Mucosa of descending colon (tissue), 3 donors: ENCODE measurements at regions not wholly inside any gene's neighbourhood (a gene's known extent, or its start where the extent isn't known, plus 50 kb on each side); places are given as distances from the start of the nearest gene placed in this dataset.

ENCODE experiments used
- ATAC-seq: fragments of 200-7000 bp; cut with Tn5 transposase; one replicate; pipeline ENCODE4 v1.9.1; 2020; ENCODE audit warnings: mild to moderate bottlenecking, moderate library complexity
- DNase-seq, 3 donors: peaks; one replicate each; pipeline ENCODE4 v3.0.0-alpha.2; 2020
- H3K36me3 ChIP-seq: fragments of 200-600 bp; one replicate; pipeline ENCODE4 v1.8.0; 2021; ENCODE audit warnings: low read depth, mild to moderate bottlenecking
- H3K4me1 ChIP-seq: fragments of 200-600 bp; one replicate; pipeline ENCODE4 v1.8.0; 2021; ENCODE audit warnings: low read depth, mild to moderate bottlenecking
- H3K4me3 ChIP-seq: fragments of 200-600 bp; one replicate; pipeline ENCODE4 v1.8.0; 2021; ENCODE audit warnings: mild to moderate bottlenecking
- H3K9me3 ChIP-seq: fragments of 200-600 bp; one replicate; pipeline ENCODE4 v1.8.0; 2021; ENCODE audit warnings: mild to moderate bottlenecking
- CTCF ChIP-seq: fragments of 200-600 bp; IDR thresholded peaks from one replicate; pipeline ENCODE4 v1.8.0; 2022; ENCODE audit warnings: antibody characterized with exemption, mild to moderate bottlenecking
- intact Hi-C, 2 donors: fragments of 100-400 bp; cut with DNase I in 1 of 2; cut with micrococcal nuclease in 1 of 2; formaldehyde crosslinking; loops; one replicate each; pipeline versions ENCODE4 v1.11.0 to v1.11.1; 2022; cut with DNase I, micrococcal nuclease
- donor health status: DM: no; HTN: no; CAD: no; lungs with moderate emphysema.
- donor health status: DM: no; HTN: no; CAD: no.
- donor health status: DM: no; HTN: yes; CAD: no.

- intact Hi-C loops = no loop called here
- H3K4me1 ChIP-seq = no peaks in the 10 kb centered on the region
- DNase-seq (no peak), ATAC-seq (peak; percentile 18)
- TF ChIP-seq CTCF = no peak
- H3K4me3 ChIP-seq = no peak overlapping the region
- H3K36me3 ChIP-seq = no peaks in the 10 kb centered on the region
- H3K9me3 ChIP-seq = no peaks in the 10 kb centered on the region
Measured at GRCh38 chr6:93784794-93785693, 365.7 kb upstream of the EPHA7 start.

GRCh38 chr6:93779086-93779841 lies 359.9 kb upstream of the EPHA7 start:
- peak; percentile 85 for ATAC-seq
- DNase-seq = peak in 1 of 3 donors; percentile 16
- intact Hi-C loops = no loop called here
- Histone ChIP-seq H3K4me3 (no peak overlapping the region), H3K36me3 (no peaks in the 10 kb centered on the region), H3K4me1 (no peaks in the 10 kb centered on the region), H3K9me3 (no peaks in the 10 kb centered on the region)
- no peak for TF ChIP-seq CTCF

GRCh38 chr6:93759190-93759589 lies 339.8 kb upstream of the EPHA7 start:
- intact Hi-C loops = no loop called here
- ATAC-seq (no peak), DNase-seq (no peak)
- no peak for TF ChIP-seq CTCF
- Histone ChIP-seq H3K9me3 (no peaks in the 10 kb centered on the region), H3K4me3 (no peak overlapping the region), H3K36me3 (no peaks in the 10 kb centered on the region), H3K4me1 (no peaks in the 10 kb centered on the region)

GRCh38 chr6:93751969-93752368 lies 332.6 kb upstream of the EPHA7 start:
- TF ChIP-seq CTCF = no peak
- no peak for ATAC-seq
- H3K4me1 ChIP-seq = no peaks in the 10 kb centered on the region
- H3K9me3 ChIP-seq = no peaks in the 10 kb centered on the region
- no peaks in the 10 kb centered on the region for H3K36me3 ChIP-seq
- DNase-seq = no peak
- intact Hi-C loops = no loop called here
- no peak overlapping the region for H3K4me3 ChIP-seq

GRCh38 chr6:93749930-93750329 lies 330.6 kb upstream of the EPHA7 start:
- intact Hi-C loops = no loop called here
- DNase-seq (no peak), ATAC-seq (no peak)
- Histone ChIP-seq H3K4me1 (no peaks in the 10 kb centered on the region), H3K9me3 (no peaks in the 10 kb centered on the region), H3K4me3 (no peak overlapping the region), H3K36me3 (no peaks in the 10 kb centered on the region)
- no peak for TF ChIP-seq CTCF
